ENCODE measurements at regions not wholly inside any gene's neighbourhood (a gene's known extent, or its start where the extent isn't known, plus 50 kb on each side); places are given as distances from the start of the nearest gene placed in this dataset.
"Not testable (repeated sequence)": the region's sequence is repeated elsewhere in the genome, so short reads cannot be mapped to it uniquely, and the experiment has no call there.

- H3K4me3 ChIP-seq; CTCF ChIA-PET; DNase-seq; H3K27ac ChIP-seq; H3K9me3 ChIP-seq (ENCODE audit: insufficient read depth, low read depth); H3K27me3 ChIP-seq (ENCODE audit: insufficient read depth, low read depth); H3K79me2 ChIP-seq (ENCODE audit: low read depth); H4K20me1 ChIP-seq (ENCODE audit: insufficient read depth); H3K36me3 ChIP-seq (ENCODE audit: low read depth); intact Hi-C loops (cut with micrococcal nuclease; ENCODE audit: unreplicated experiment); H3K4me1 ChIP-seq (replicated peaks; ENCODE audit: insufficient read depth); POLR2A ChIA-PET (ENCODE audit: unreplicated experiment); H2AFZ ChIP-seq; BruUV-seq (replicated peaks); H3K9me2 ChIP-seq (ENCODE audit: insufficient read depth); H3F3A ChIP-seq (ENCODE audit: insufficient read depth, low read depth); H3K4me2 ChIP-seq: not testable (repeated sequence)
Observed at GRCh38 chr20:54782758-54783157, 307.4 kb downstream of the DOK5 start.

DNA sequence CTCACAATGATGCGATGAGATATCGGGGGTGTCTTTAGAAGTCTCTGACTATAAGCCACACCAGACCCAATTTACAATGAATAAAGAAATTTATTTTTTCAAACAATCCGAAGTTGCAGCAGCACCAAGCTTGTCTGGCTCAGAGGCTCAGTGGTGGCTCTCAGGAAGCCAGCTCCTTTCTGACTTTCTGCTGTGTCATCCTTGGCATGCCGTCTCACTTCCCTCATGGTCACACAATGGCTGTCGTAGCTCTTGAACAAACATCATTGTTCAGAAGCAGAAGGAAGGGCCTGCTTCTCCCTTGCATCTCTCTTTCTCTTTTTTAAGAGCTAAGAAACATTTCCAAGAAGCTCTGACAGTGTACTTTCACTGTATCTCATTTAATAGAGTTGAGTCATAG is 299.0 kb downstream of the DOK5 start:
- no TSS peak for BruUV-seq (replicated peaks)
- no peak overlapping the region for H3K4me3 ChIP-seq
- H3K36me3 ChIP-seq (ENCODE audit: low read depth), result no peaks in the 10 kb centered on the region
- ChIA-PET POLR2A (ENCODE audit: unreplicated experiment) (no interaction called here), CTCF (no interaction called here)
- H2AFZ ChIP-seq, result no peak overlapping the region; the same call in 1 of the 2 replicates
- no peaks in the 10 kb centered on the region for H3K4me1 ChIP-seq (replicated peaks; ENCODE audit: insufficient read depth)
- H4K20me1 ChIP-seq (ENCODE audit: insufficient read depth), result no peaks in the 10 kb centered on the region
- no peaks in the 10 kb centered on the region for H3K27me3 ChIP-seq (ENCODE audit: insufficient read depth, low read depth)
- intact Hi-C loops (cut with micrococcal nuclease; ENCODE audit: unreplicated experiment), result no loop called here
- TF ChIP-seq EZH2 (IDR thresholded peaks at IDR 0.05; ENCODE audit: low read depth), result no peak
- TF ChIP-seq, protein P1, sequence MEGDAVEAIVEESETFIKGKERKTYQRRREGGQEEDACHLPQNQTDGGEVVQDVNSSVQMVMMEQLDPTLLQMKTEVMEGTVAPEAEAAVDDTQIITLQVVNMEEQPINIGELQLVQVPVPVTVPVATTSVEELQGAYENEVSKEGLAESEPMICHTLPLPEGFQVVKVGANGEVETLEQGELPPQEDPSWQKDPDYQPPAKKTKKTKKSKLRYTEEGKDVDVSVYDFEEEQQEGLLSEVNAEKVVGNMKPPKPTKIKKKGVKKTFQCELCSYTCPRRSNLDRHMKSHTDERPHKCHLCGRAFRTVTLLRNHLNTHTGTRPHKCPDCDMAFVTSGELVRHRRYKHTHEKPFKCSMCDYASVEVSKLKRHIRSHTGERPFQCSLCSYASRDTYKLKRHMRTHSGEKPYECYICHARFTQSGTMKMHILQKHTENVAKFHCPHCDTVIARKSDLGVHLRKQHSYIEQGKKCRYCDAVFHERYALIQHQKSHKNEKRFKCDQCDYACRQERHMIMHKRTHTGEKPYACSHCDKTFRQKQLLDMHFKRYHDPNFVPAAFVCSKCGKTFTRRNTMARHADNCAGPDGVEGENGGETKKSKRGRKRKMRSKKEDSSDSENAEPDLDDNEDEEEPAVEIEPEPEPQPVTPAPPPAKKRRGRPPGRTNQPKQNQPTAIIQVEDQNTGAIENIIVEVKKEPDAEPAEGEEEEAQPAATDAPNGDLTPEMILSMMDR (conservative IDR thresholded peaks at IDR 0.05), result no peak
- no peak overlapping the region for H3K4me2 ChIP-seq
- H3K27ac ChIP-seq, result no peak overlapping the region
- H3F3A ChIP-seq (ENCODE audit: insufficient read depth, low read depth), result no peaks in the 10 kb centered on the region
- H3K79me2 ChIP-seq (ENCODE audit: low read depth), result no peaks in the 10 kb centered on the region
- no peaks in the 10 kb centered on the region for H3K9me3 ChIP-seq (ENCODE audit: insufficient read depth, low read depth)
- no peak for DNase-seq
- H3K9me2 ChIP-seq (ENCODE audit: insufficient read depth), result no peaks in the 10 kb centered on the region

GRCh38 chr20:54773643-54774000 is 298.2 kb downstream of the DOK5 start:
- Histone ChIP-seq H3K9me3 (ENCODE audit: insufficient read depth, low read depth) (no peaks in the 10 kb centered on the region), H3K79me2 (ENCODE audit: low read depth) (no peaks in the 10 kb centered on the region), H3F3A (ENCODE audit: insufficient read depth, low read depth) (no peaks in the 10 kb centered on the region), H3K27ac (no peak overlapping the region), H2AFZ (no peak overlapping the region), H3K36me3 (ENCODE audit: low read depth) (no peaks in the 10 kb centered on the region), H4K20me1 (ENCODE audit: insufficient read depth) (no peaks in the 10 kb centered on the region), H3K4me1 (replicated peaks; ENCODE audit: insufficient read depth) (no peaks in the 10 kb centered on the region), H3K27me3 (ENCODE audit: insufficient read depth, low read depth) (no peaks in the 10 kb centered on the region), H3K9me2 (ENCODE audit: insufficient read depth) (no peaks in the 10 kb centered on the region), H3K4me2 (no peak overlapping the region), H3K4me3 (no peak overlapping the region)
- BruUV-seq (replicated peaks), result no TSS peak
- DNase-seq, result no peak
- ChIA-PET POLR2A (ENCODE audit: unreplicated experiment) (no interaction called here), CTCF (no interaction called here)
- intact Hi-C loops (cut with micrococcal nuclease; ENCODE audit: unreplicated experiment), result no loop called here
- TF ChIP-seq, protein P1 (conservative IDR thresholded peaks at IDR 0.05), result no peak
- no peak for TF ChIP-seq EZH2 (IDR thresholded peaks at IDR 0.05; ENCODE audit: low read depth)

DNA sequence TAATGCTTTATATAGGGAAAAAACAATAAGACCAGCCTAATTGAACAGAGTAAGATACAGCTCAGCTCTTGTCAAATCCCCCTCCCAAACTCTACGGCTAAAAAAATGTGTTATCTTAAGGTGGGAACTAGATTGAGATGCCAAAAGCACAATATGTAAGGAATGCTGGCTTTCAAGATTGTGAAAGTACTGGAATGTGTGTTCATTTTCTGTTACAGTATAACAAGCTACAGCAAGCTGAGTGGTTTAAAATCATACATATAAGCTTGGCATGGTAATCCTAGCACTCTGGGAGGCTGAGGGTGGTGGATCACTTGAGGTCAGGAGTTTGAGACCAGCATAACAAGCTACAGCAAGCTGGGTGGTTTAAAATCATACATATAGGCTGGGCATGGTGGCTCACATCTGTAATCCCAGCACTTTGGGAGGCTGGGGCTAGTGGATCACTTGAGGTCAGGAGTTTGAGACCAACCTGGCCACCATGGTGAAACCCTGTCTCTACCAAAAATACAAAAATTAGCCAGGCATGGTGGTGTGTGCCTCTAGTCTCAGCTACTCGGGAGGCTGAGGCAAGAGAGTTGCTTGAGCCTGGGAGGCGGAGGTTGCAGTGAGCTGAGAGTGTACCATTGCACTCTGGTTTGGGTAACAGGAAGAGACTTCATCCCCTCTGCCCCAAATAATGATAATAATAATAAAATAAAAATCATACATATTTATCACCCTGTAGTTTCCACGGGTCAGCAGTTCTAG is 297.7 kb downstream of the DOK5 start:
- no peaks in the 10 kb centered on the region for H3K79me2 ChIP-seq (ENCODE audit: low read depth)
- no peaks in the 10 kb centered on the region for H3K36me3 ChIP-seq (ENCODE audit: low read depth)
- H3K4me2 ChIP-seq, result no peak overlapping the region
- H3K27ac ChIP-seq, result no peak overlapping the region
- CTCF ChIA-PET, result no interaction called here
- no peaks in the 10 kb centered on the region for H3K4me1 ChIP-seq (replicated peaks; ENCODE audit: insufficient read depth)
- no peak for DNase-seq
- H3K9me3 ChIP-seq (ENCODE audit: insufficient read depth, low read depth), result no peaks in the 10 kb centered on the region
- no peaks in the 10 kb centered on the region for H3K27me3 ChIP-seq (ENCODE audit: insufficient read depth, low read depth)
- TF ChIP-seq, protein P1 (conservative IDR thresholded peaks at IDR 0.05), result no peak
- no peak for TF ChIP-seq EZH2 (IDR thresholded peaks at IDR 0.05; ENCODE audit: low read depth)
- BruUV-seq (replicated peaks), result no TSS peak
- POLR2A ChIA-PET (ENCODE audit: unreplicated experiment), result no interaction called here
- intact Hi-C loops (cut with micrococcal nuclease; ENCODE audit: unreplicated experiment), result no loop called here
- H3K9me2 ChIP-seq (ENCODE audit: insufficient read depth), result no peaks in the 10 kb centered on the region
- no peaks in the 10 kb centered on the region for H4K20me1 ChIP-seq (ENCODE audit: insufficient read depth)
- no peaks in the 10 kb centered on the region for H3F3A ChIP-seq (ENCODE audit: insufficient read depth, low read depth)
- no peak overlapping the region for H3K4me3 ChIP-seq
- H2AFZ ChIP-seq, result no peak overlapping the region

Measured in PC-9 (cell line).